Neural progenitor cell (in vitro differentiated cells): ENCODE measurements at regions not wholly inside any gene's neighbourhood (a gene's known extent, or its start where the extent isn't known, plus 50 kb on each side); places are given as distances from the start of the nearest gene placed in this dataset.

Source experiments
- CTCF ChIP-seq: fragments of 200-600 bp; sonication (generic); IDR thresholded peaks from 2 replicates; pipeline ENCODE4 v1.5.1; 2017; ENCODE audit warnings: antibody characterized with exemption, mild to moderate bottlenecking
- EZH2 ChIP-seq: fragments of 200-600 bp; sonication (generic); IDR thresholded peaks from 2 replicates; pipeline ENCODE4 v1.6.1; 2017; ENCODE audit warnings: antibody characterized with exemption, mild to moderate bottlenecking, moderate library complexity

GRCh38 chr9:32886021-32886420, 102.7 kb downstream of the TMEM215 start:
- no peak for TF ChIP-seq CTCF
- TF ChIP-seq EZH2, result no peak
